ENCODE measurements at regions not wholly inside any gene's neighbourhood (a gene's known extent, or its start where the extent isn't known, plus 50 kb on each side); places are given as distances from the start of the nearest gene placed in this dataset.

GRCh38 chr10:78462176-78462575 is 428.5 kb downstream of the RPS24 start:
- no peak for FAIRE-seq

GRCh38 chr10:78462726-78463228 is 429.1 kb downstream of the RPS24 start:
- TF ChIP-seq CTCF (IDR thresholded peaks at IDR 0.05), result no peak
- Histone ChIP-seq H3K4me3 (no peak overlapping the region), H3K9me3 (no peaks in the 10 kb centered on the region), H3K36me3 (no peaks in the 10 kb centered on the region), H3K27me3 (no peaks in the 10 kb centered on the region), H3K27ac (no peak overlapping the region), H3K4me1 (peaks cover 4 to 17% (median 13%) of the 10 kb centered on the region in 3 donors)
- intact Hi-C loops (cut with DNase I), result no loop called here
- DNase-seq (no peak), ATAC-seq (no peak), FAIRE-seq (no peak)
- WGBS, 2 donors, result 79 to 87% methylated on average over 7 of the region's 7 CpGs

More at GRCh38 chr10:78462176-78462575, 428.5 kb downstream of the RPS24 start:
- 75 to 84% methylated on average over 4 of the region's 4 CpGs for whole genome bisulfite sequencing, 2 donors
- intact Hi-C loops (cut with DNase I), result no loop called here
- Histone ChIP-seq H3K36me3 (no peaks in the 10 kb centered on the region), H3K27ac (no peak overlapping the region), H3K27me3 (no peaks in the 10 kb centered on the region), H3K4me3 (no peak overlapping the region), H3K9me3 (no peaks in the 10 kb centered on the region), H3K4me1 (peaks cover 4 to 20% (median 13%) of the 10 kb centered on the region in 3 donors)
- TF ChIP-seq CTCF (IDR thresholded peaks at IDR 0.05), result no peak
- peak in 1 of 6 donors; percentile 6 for DNase-seq
- no peak for ATAC-seq

GRCh38 chr10:78464118-78464855 is 430.6 kb downstream of the RPS24 start:
- H3K4me3 ChIP-seq, result no peak overlapping the region
- 71 to 77% methylated on average over 4 of the region's 4 CpGs for WGBS, 2 donors
- H3K36me3 ChIP-seq, result no peaks in the 10 kb centered on the region
- H3K4me1 ChIP-seq, result peaks cover 0 to 5% (median 5%) of the 10 kb centered on the region in 3 donors
- FAIRE-seq (no peak), DNase-seq (no peak), ATAC-seq (no peak)
- H3K27ac ChIP-seq, result no peak overlapping the region
- H3K27me3 ChIP-seq, result no peaks in the 10 kb centered on the region
- TF ChIP-seq CTCF (IDR thresholded peaks at IDR 0.05), result no peak
- intact Hi-C loops (cut with DNase I), result no loop called here
- no peaks in the 10 kb centered on the region for H3K9me3 ChIP-seq

GRCh38 chr10:78464856-78465267 is 431.2 kb downstream of the RPS24 start:
- ATAC-seq, result no peak
- Histone ChIP-seq H3K9me3 (no peaks in the 10 kb centered on the region), H3K4me1 (no peaks in the 10 kb centered on the region), H3K4me3 (no peak overlapping the region), H3K36me3 (no peaks in the 10 kb centered on the region), H3K27ac (no peak overlapping the region), H3K27me3 (no peaks in the 10 kb centered on the region)
- FAIRE-seq, result no peak
- intact Hi-C loops (cut with DNase I), result no loop called here
- 78 to 84% methylated on average over 13 of the region's 13 CpGs for WGBS, 2 donors
- no peak for TF ChIP-seq CTCF (IDR thresholded peaks at IDR 0.05)
- peak in 1 of 6 donors; percentile 48 for DNase-seq

- intact Hi-C loops (cut with DNase I), result no loop called here
- 93 to 100% methylated on average over 2 of the region's 2 CpGs for WGBS, 2 donors
- Histone ChIP-seq H3K36me3 (no peaks in the 10 kb centered on the region), H3K9me3 (no peaks in the 10 kb centered on the region), H3K27me3 (no peaks in the 10 kb centered on the region), H3K4me1 (no peaks in the 10 kb centered on the region), H3K27ac (no peak overlapping the region), H3K4me3 (no peak overlapping the region)
- DNase-seq (no peak), FAIRE-seq (no peak), ATAC-seq (no peak)
- no peak for TF ChIP-seq CTCF (IDR thresholded peaks at IDR 0.05)
Measured at GRCh38 chr10:78465431-78465830, 431.8 kb downstream of the RPS24 start.

Data from pancreas (tissue), 10 donors.